Activated T-helper 2 cell treated with anti-CD3 and anti-CD28 coated beads, Interferon-gamma antibody, Interleukin-2, Interleukin-4, amounts not matched to agents 10 μg/mL and 5 μg/mL and 100 μg/mL, durations not matched to agents 14 hours and 24 hours and 36 hours (primary cell): ENCODE measurements at regions not wholly inside any gene's neighbourhood (a gene's known extent, or its start where the extent isn't known, plus 50 kb on each side); places are given as distances from the start of the nearest gene placed in this dataset.

Source experiments
- DNase-seq: peaks from one replicate; pipeline ENCODE4 v3.0.0; 2021; ENCODE audit warnings: low spot score
- H3K27ac Mint-ChIP-seq: one replicate; pipeline ENCODE4 v1.8.0; 2021; ENCODE audit warnings: mixed read lengths
- H3K27me3 Mint-ChIP-seq: one replicate; pipeline ENCODE4 v1.8.0; 2021; ENCODE audit warnings: low read depth, mixed read lengths
- H3K36me3 Mint-ChIP-seq: one replicate; pipeline ENCODE4 v1.8.0; 2021; ENCODE audit warnings: low read depth, mixed read lengths
- H3K4me1 Mint-ChIP-seq: one replicate; pipeline ENCODE4 v1.8.0; 2021; ENCODE audit warnings: low read depth, mixed read lengths
- H3K4me3 Mint-ChIP-seq: one replicate; pipeline ENCODE4 v1.8.0; 2021; ENCODE audit warnings: low read depth, mild to moderate bottlenecking, moderate library complexity, mixed read lengths
- H3K9me3 Mint-ChIP-seq: one replicate; pipeline ENCODE4 v1.8.0; 2021; ENCODE audit warnings: mixed read lengths
- intact Hi-C: fragments of 100-400 bp; cut with micrococcal nuclease; formaldehyde crosslinking; loops from one replicate; pipeline ENCODE4 v1.15.1; 2023

DNA sequence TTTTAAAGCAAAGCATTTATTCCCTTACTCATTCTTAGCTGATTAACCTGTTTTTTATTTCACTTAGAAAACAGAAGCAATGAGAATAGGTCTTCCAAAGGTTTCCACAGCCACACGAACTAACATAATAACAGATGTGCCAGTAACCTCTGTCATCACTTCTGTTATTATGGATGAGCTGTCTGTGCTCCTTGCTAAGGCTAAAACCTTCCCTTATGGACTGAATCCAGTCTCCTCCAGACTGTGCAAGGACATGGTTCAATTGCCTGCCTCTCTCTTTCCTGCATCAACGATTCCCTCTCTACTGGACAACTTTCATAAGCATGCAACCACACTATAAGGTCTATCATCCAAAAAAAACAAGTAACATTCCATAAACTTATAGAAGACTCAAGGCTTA lies 1446.2 kb downstream of the MAT2B start:
- Mint-ChIP-seq H3K4me1 (no peaks in the 10 kb centered on the region), H3K4me3 (no peak overlapping the region), H3K27ac (no peak overlapping the region), H3K9me3 (peaks cover 15% of the 10 kb centered on the region), H3K27me3 (no peaks in the 10 kb centered on the region), H3K36me3 (no peaks in the 10 kb centered on the region)
- no peak for DNase-seq
- intact Hi-C loops = no loop called here

GRCh38 chr5:164958688-164959087 lies 1453.3 kb downstream of the MAT2B start:
- H3K27ac Mint-ChIP-seq = no peak overlapping the region
- no peaks in the 10 kb centered on the region for H3K27me3 Mint-ChIP-seq
- H3K4me1 Mint-ChIP-seq = no peaks in the 10 kb centered on the region
- no peak overlapping the region for H3K4me3 Mint-ChIP-seq
- intact Hi-C loops = no loop called here
- no peak for DNase-seq
- peaks cover 27% of the 10 kb centered on the region for H3K9me3 Mint-ChIP-seq
- H3K36me3 Mint-ChIP-seq = no peaks in the 10 kb centered on the region

DNA sequence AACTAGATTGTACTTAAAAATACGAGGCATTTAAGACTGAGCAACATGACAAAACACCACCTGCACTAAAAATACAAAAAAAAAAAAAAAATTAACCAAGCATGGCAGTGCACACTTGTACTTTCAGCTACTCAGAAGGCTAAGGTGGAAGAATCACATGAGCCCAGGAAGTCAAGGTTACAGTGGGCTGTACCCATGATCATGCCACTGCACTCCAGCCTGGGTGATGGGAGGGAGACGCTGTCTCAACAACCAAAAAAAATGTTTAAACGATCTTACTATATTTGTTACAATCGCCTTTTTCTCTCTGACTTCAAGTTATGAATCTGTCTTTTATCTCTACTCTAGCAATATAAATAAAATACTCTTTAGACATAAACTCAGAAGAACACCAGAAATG lies 1454.3 kb downstream of the MAT2B start:
- Mint-ChIP-seq H3K9me3 (peaks cover 17% of the 10 kb centered on the region), H3K27ac (no peak overlapping the region), H3K4me1 (no peaks in the 10 kb centered on the region), H3K27me3 (no peaks in the 10 kb centered on the region), H3K4me3 (no peak overlapping the region), H3K36me3 (no peaks in the 10 kb centered on the region)
- DNase-seq = no peak
- intact Hi-C loops = no loop called here

DNA sequence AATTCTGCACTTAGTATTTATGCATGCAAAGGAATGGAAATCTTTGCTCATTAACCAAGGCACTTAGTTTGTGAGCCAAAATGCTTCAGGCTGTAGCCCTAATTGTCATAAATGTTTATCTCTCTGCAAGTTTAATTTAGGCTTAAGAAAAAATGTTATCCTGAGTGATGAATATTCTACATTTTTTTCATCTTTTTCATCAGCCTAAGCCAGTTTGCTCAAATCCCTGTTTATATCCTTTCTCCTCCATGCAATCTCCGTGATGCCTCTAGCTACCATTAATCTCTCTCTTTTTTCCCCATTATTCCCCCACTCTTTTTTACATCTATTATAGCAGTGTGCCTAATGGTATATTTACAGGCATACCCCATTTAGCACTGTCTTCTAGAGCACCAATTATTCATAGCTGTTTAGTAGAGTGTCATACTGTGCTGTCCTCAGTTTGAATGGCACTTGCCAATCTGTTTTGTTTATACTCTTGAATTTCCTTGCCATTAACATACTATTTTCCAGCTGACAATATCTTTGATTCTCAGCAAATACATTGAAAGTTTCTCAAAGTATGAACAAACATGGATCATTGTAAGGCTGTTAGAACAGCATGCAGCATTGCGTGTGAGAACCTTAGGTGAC lies 1457.0 kb downstream of the MAT2B start:
- H3K27ac Mint-ChIP-seq = no peak overlapping the region
- no peak for DNase-seq
- no peaks in the 10 kb centered on the region for H3K36me3 Mint-ChIP-seq

DNA sequence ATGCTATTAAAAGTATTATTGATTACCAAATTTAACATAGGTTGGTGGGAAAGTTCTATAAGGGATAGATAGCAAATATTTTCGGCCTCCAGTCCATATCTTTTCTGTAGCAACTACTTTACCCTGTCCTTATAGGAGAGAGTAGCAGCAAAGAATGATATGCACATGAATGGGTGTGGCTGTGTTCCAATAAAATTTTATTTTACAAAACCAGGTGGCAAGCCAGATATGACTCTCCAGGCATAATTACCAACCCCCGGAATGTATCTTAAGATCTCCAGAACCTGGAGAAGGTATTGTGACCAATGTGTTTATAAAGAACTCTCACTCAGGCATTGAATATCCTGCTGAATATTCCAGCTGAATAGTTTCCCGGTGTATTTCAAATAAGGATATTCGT lies 1461.2 kb downstream of the MAT2B start:
- Mint-ChIP-seq H3K27me3 (no peaks in the 10 kb centered on the region), H3K4me1 (no peaks in the 10 kb centered on the region), H3K4me3 (no peak overlapping the region), H3K36me3 (no peaks in the 10 kb centered on the region), H3K9me3 (no peaks in the 10 kb centered on the region), H3K27ac (no peak overlapping the region)
- intact Hi-C loops = no loop called here
- no peak for DNase-seq

More for the DNA sequence above, 1457.0 kb downstream of the MAT2B start:
- no peaks in the 10 kb centered on the region for H3K4me1 Mint-ChIP-seq
- intact Hi-C loops = no loop called here
- peaks cover 9% of the 10 kb centered on the region for H3K9me3 Mint-ChIP-seq
- no peaks in the 10 kb centered on the region for H3K27me3 Mint-ChIP-seq
- H3K4me3 Mint-ChIP-seq = no peak overlapping the region

DNA sequence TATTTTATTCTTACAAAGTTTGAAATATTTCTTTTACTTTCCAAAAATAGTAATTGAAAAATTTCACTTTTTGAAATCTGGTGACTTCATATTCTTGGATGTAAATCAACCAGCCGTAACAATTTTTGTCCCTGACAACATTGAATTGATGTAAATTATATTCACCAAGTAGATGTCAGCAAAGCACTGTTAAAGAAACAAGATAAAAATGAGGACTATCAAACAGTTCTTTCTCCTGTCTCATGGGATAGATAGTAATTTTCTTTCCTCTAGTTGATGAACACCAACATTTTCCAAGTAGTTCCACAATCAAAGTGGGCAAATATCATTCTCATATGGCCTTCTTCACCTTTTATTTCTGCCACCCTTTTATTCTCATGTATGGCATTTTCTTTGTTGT lies 1461.9 kb downstream of the MAT2B start:
- no peak for DNase-seq
- Mint-ChIP-seq H3K9me3 (no peaks in the 10 kb centered on the region), H3K36me3 (no peaks in the 10 kb centered on the region), H3K4me1 (no peaks in the 10 kb centered on the region), H3K4me3 (no peak overlapping the region), H3K27me3 (no peaks in the 10 kb centered on the region), H3K27ac (no peak overlapping the region)
- intact Hi-C loops = no loop called here

GRCh38 chr5:164972973-164973372 lies 1467.6 kb downstream of the MAT2B start:
- H3K4me3 Mint-ChIP-seq = no peak overlapping the region
- H3K9me3 Mint-ChIP-seq = peaks cover 24% of the 10 kb centered on the region
- no peaks in the 10 kb centered on the region for H3K36me3 Mint-ChIP-seq
- intact Hi-C loops = no loop called here
- H3K27me3 Mint-ChIP-seq = no peaks in the 10 kb centered on the region
- no peak for DNase-seq
- H3K4me1 Mint-ChIP-seq = no peaks in the 10 kb centered on the region
- H3K27ac Mint-ChIP-seq = no peak overlapping the region

DNA sequence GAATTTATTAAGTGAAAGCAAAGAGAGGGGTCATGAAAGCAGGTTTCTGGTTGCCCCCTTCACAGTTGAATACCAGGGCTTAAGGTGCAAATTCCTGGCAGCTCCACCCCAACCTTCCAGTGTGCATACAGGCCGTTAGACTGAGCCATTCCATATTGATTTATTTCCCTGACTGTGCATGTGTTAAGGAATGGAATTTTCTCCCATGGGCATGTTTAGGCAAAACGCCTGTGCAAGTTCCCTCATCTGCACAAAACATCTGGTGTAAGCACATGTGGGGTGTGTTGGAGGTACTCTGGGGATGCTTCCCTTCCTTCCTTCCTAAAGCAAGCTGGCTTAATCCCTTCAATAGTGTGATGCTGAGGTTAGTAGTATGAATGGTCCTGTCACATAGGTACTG lies 1470.6 kb downstream of the MAT2B start:
- Mint-ChIP-seq H3K4me3 (no peak overlapping the region), H3K27ac (no peak overlapping the region), H3K27me3 (no peaks in the 10 kb centered on the region), H3K4me1 (no peaks in the 10 kb centered on the region), H3K9me3 (peaks cover 30% of the 10 kb centered on the region), H3K36me3 (no peaks in the 10 kb centered on the region)
- DNase-seq = no peak
- intact Hi-C loops = no loop called here

- no peaks in the 10 kb centered on the region for H3K27me3 Mint-ChIP-seq
- DNase-seq = no peak
- H3K36me3 Mint-ChIP-seq = no peaks in the 10 kb centered on the region
- H3K4me3 Mint-ChIP-seq = no peak overlapping the region
- intact Hi-C loops = no loop called here
- peaks cover 28% of the 10 kb centered on the region for H3K9me3 Mint-ChIP-seq
- H3K4me1 Mint-ChIP-seq = no peaks in the 10 kb centered on the region
- no peak overlapping the region for H3K27ac Mint-ChIP-seq
Measured at GRCh38 chr5:164980480-164980879, 1475.1 kb downstream of the MAT2B start.

DNA sequence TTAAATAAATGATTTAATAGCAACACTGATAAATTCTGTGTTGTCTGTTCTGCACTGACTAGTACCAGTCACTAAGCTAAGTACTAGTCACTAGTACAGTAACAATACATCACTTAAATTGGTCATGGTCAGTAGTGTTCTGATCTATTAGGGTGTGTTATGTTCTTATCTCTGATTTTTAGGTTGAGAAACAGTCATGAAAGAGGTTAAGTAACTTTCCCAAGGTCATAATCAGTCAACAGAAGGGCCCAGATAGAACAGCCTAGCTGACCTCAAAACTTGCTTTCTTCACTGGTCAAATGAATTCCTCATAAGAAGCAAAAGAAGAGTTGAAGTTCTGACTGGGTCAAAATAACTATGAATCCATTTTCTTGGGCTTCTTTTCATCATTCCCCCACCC lies 1492.7 kb downstream of the MAT2B start:
- H3K27ac Mint-ChIP-seq = no peak overlapping the region
- H3K4me3 Mint-ChIP-seq = no peak overlapping the region
- H3K27me3 Mint-ChIP-seq = no peaks in the 10 kb centered on the region
- H3K4me1 Mint-ChIP-seq = no peaks in the 10 kb centered on the region
- intact Hi-C loops = no loop called here
- H3K36me3 Mint-ChIP-seq = no peaks in the 10 kb centered on the region
- DNase-seq = no peak
- H3K9me3 Mint-ChIP-seq = peaks cover 18% of the 10 kb centered on the region

- intact Hi-C loops = no loop called here
- Mint-ChIP-seq H3K36me3 (no peaks in the 10 kb centered on the region), H3K27ac (no peak overlapping the region), H3K9me3 (peaks cover 14% of the 10 kb centered on the region), H3K27me3 (no peaks in the 10 kb centered on the region), H3K4me1 (no peaks in the 10 kb centered on the region), H3K4me3 (no peak overlapping the region)
- DNase-seq = no peak
Measured at GRCh38 chr5:164998590-164998989, 1493.2 kb downstream of the MAT2B start.

GRCh38 chr5:165000479-165001190 lies 1495.2 kb downstream of the MAT2B start:
- DNase-seq = no peak
- Mint-ChIP-seq H3K27ac (no peak overlapping the region), H3K27me3 (no peaks in the 10 kb centered on the region), H3K36me3 (no peaks in the 10 kb centered on the region), H3K4me3 (no peak overlapping the region), H3K4me1 (no peaks in the 10 kb centered on the region), H3K9me3 (peaks cover 9% of the 10 kb centered on the region)
- intact Hi-C loops = no loop called here

DNA sequence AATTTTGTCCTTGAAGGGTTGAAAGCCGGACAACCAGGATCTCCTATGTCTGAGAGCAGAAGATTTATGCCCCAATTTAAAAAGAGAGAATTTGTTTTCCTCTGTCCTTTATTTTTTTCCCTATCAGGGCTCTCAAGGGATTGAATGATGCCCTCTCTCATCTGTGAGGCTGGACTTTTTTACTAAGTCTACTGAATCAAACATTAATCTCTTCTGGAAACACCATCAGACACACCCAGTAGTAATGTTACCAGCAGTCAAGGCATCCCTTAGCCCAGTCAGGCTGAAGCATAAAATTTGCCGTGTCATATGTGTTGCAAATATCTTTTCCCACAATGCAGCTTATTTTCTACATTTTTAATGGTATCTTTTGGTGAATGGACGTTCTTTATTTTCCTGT lies 1497.9 kb downstream of the MAT2B start:
- Mint-ChIP-seq H3K27me3 (no peaks in the 10 kb centered on the region), H3K9me3 (peaks cover 10% of the 10 kb centered on the region), H3K4me3 (no peak overlapping the region), H3K36me3 (no peaks in the 10 kb centered on the region), H3K4me1 (no peaks in the 10 kb centered on the region), H3K27ac (no peak overlapping the region)
- no peak for DNase-seq
- intact Hi-C loops = no loop called here
